NT2/D1 (cell line): ENCODE measurements at regions not wholly inside any gene's neighbourhood (a gene's known extent, or its start where the extent isn't known, plus 50 kb on each side); places are given as distances from the start of the nearest gene placed in this dataset.

Source experiments
- SUZ12 ChIP-seq: IDR thresholded peaks from 2 replicates; pipeline ENCODE4 v1.6.1; 2011; ENCODE audit not compliant: insufficient read length, insufficient read depth; ENCODE audit errors: extremely low read depth
- YY1 ChIP-seq: IDR thresholded peaks from 2 replicates; pipeline ENCODE4 v1.6.1; 2011; ENCODE audit not compliant: insufficient read length, insufficient read depth
- ZNF274 ChIP-seq: IDR thresholded peaks from 2 replicates; pipeline ENCODE4 v1.6.1; 2011; ENCODE audit warnings: mild to moderate bottlenecking, low read depth, low read length

DNA sequence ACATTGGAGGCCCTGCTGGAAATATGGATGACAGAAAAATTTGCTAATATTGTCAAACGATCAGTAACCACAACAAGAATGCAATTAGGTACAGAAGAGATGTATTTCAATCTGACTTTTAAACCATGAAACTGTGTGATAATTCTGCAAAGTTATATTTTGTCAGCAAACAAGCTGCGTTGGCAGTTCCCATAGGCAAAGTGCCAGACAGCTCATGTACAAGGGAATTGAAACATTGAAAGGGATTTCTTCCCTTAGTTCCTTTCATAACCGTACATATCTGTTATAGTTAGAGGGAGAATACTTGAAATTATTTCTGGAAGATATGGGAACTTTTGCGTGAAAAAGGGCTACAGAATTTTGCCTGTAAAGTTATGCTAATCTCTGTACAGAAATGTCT, 419.4 kb upstream of the PTGER4 start:
- TF ChIP-seq SUZ12 (no peak), YY1 (no peak), ZNF274 (no peak)
